Spinal cord (tissue), 9 donors: ENCODE measurements at regions not wholly inside any gene's neighbourhood (a gene's known extent, or its start where the extent isn't known, plus 50 kb on each side); places are given as distances from the start of the nearest gene placed in this dataset.
"Not testable (repeated sequence)": the region's sequence is repeated elsewhere in the genome, so short reads cannot be mapped to it uniquely, and the experiment has no call there.

Experiments
- DNase-seq, 6 donors: peaks; one replicate each; pipeline versions ENCODE4 v3.0.0 to v3.0.0-alpha.2; 2013 to 2015; ENCODE audit warnings: low spot score in 6 of 6, low read depth in 4 of 6
- H3K27ac ChIP-seq: one replicate; pipeline ENCODE4 v1.5.1; 2013; ENCODE audit warnings: low read depth, low read length, control low read depth
- H3K27me3 ChIP-seq: one replicate; pipeline ENCODE4 v1.6.1; 2013; ENCODE audit warnings: low read length; ENCODE audit not compliant: control insufficient read depth, insufficient read depth
- H3K36me3 ChIP-seq: one replicate; pipeline ENCODE4 v1.6.1; 2013; ENCODE audit warnings: low read length; ENCODE audit not compliant: control insufficient read depth, insufficient read depth
- H3K4me1 ChIP-seq: one replicate; pipeline ENCODE4 v1.6.1; 2013; ENCODE audit warnings: low read length; ENCODE audit not compliant: control insufficient read depth, insufficient read depth
- H3K4me3 ChIP-seq: one replicate; pipeline ENCODE4 v1.5.1; 2013; ENCODE audit warnings: low read depth, low read length, control low read depth
- H3K9me3 ChIP-seq: one replicate; pipeline ENCODE4 v1.6.1; 2013; ENCODE audit warnings: low read length; ENCODE audit not compliant: control insufficient read depth, insufficient read depth
- WGBS: methylation state at CpG from one replicate; pipeline ENCODE4 v1.1.5; 2013; ENCODE audit warnings: missing lambda C conversion rate; ENCODE audit not compliant: insufficient coverage; 5-methylcytosine and 5-hydroxymethylcytosine counted together
- donor health status: healthy.

DNA sequence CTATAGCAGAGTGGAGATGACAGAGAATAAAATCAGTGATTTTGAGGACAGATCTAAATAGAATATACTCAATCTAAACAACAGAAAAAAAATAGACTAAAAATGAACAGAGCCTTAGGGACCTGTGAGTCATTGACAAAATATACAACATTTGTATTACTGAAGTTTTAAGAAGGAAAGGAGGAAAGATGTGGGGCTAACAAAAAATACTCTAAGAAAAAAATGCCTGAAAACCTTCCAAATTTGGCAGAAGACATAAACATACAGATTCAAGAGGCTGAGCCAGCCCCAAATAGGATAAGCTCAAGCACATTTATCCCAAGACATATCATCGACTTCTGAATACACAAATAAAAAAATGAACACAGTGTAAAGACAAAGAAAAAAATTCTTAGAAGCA lies 123.6 kb upstream of the INTU start:
- Histone ChIP-seq H3K4me3 (no peak overlapping the region), H3K36me3 (no peaks in the 10 kb centered on the region), H3K4me1 (no peaks in the 10 kb centered on the region), H3K27ac (no peak overlapping the region), H3K9me3 (no peaks in the 10 kb centered on the region), H3K27me3 (no peaks in the 10 kb centered on the region)
- DNase-seq: no peak
- no CpG with 5 or more reads among the region's 1 CpG for WGBS

DNA sequence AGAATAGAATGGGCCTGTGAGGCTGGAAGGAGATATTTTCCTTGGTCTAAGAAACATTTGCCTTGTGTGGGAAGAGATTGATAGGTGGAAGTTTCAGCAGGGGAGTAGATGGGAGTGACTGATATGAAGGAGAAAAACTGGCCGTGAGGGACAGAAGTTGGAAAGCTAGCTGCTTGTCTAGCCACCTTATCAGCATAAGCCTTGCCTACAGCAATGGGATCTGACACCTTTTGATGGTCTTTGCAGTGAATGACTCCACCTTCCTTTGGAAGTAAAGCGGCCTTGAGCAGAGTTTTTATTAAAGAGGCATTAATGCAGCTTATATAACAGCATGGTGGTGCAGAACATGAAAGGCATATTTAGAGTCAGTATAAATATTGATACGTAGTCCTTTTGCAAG lies 120.1 kb upstream of the INTU start:
- not testable (repeated sequence) for H3K4me3 ChIP-seq, H3K9me3 ChIP-seq, H3K4me1 ChIP-seq, H3K27me3 ChIP-seq, H3K36me3 ChIP-seq, DNase-seq, H3K27ac ChIP-seq
- 100% methylated on average over 1 of the region's 3 CpGs for WGBS

DNA sequence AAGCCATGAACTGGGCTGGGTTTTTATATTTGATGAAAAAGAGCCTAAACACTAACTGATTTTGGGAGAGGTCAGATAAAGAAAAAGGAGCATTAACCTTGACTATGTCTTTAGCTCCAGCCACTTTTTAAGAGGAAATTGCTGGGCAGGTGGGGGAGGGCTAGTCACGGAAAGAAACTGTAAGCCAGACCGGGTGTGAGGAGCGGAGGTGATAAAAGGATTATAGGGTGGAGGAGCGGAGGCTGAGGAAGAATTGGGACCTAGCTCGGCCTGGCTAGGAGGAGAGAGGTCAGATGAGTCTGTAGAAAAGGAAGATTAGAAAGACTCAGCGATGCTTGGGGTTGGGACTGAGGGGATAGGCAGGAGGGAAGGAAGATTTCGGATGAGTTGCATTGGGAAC lies 117.5 kb upstream of the INTU start:
- H3K27ac ChIP-seq, H3K27me3 ChIP-seq, DNase-seq, H3K4me1 ChIP-seq, H3K4me3 ChIP-seq, H3K36me3 ChIP-seq, H3K9me3 ChIP-seq: not testable (repeated sequence)
- WGBS: 87% methylated on average over 7 of the region's 7 CpGs

DNA sequence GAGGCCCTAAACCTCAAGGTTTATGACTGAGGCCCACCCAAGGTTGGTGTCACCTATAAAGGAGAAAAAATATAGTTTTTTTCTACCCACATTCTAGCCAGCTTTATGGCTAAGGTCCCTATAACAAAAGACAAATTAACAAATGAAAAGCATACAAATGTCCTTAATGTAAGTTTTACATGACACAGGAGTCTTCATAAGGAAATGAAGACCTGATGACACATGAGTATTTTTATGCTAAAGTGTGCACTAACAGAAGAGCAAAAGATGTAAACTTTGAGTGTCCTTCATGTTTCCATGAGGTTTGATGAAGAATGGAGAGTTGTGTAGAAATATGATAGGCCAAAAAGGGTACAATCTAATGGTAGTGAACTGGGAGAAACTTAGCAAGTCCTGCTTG lies 114.7 kb upstream of the INTU start:
- H3K4me1 ChIP-seq: no peaks in the 10 kb centered on the region
- no peak overlapping the region for H3K4me3 ChIP-seq
- H3K27me3 ChIP-seq: no peaks in the 10 kb centered on the region
- no peak for DNase-seq
- H3K36me3 ChIP-seq: no peaks in the 10 kb centered on the region
- H3K27ac ChIP-seq: no peak overlapping the region
- no peaks in the 10 kb centered on the region for H3K9me3 ChIP-seq

DNA sequence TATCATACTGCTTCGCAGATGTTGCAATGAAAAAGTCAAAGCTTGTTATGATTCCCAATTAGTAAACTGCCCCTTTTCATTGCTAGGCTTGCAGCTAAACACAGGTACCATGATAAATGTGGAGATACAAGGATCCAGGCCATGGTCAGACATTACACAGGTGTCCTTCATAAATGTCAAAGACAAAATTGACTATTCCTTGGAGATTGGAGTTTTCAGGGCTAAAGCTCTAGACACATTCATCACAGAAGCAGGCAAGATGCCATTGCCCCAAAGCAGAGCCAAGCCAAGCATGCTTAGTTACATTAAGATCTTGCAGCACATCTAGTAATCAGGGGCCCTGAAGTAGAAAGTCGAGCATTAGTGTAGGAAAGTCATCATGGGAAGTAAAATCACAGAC lies 111.3 kb upstream of the INTU start:
- Histone ChIP-seq H3K9me3 (no peaks in the 10 kb centered on the region), H3K4me3 (no peak overlapping the region), H3K4me1 (no peaks in the 10 kb centered on the region), H3K27me3 (no peaks in the 10 kb centered on the region), H3K36me3 (no peaks in the 10 kb centered on the region), H3K27ac (no peak overlapping the region)
- no peak for DNase-seq
- 82% methylated on average over 2 of the region's 2 CpGs for WGBS

DNA sequence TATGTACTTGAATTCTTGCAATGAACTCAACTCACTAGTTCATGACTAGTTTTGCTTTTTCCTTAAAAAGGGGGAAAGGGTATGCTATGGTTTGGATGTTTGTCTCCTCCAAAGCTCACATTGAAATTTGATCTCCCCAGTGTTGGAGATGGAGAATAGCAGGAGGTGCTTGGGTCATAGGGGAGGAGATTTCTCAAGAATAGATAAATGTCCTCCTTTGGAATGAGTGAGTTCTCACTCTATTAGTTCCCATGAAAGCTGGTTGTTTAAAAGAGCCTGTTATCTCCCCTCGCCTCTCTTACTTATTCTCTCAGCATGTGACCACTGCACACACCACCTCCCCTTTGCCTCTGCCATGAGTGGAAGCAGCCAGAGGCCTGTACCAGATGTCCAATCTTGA lies 109.4 kb upstream of the INTU start:
- no peak for DNase-seq
- 91% methylated on average over 1 of the region's 1 CpG for WGBS
- H3K4me1 ChIP-seq: no peaks in the 10 kb centered on the region
- H3K36me3 ChIP-seq: no peaks in the 10 kb centered on the region
- no peaks in the 10 kb centered on the region for H3K27me3 ChIP-seq
- no peaks in the 10 kb centered on the region for H3K9me3 ChIP-seq
- no peak overlapping the region for H3K4me3 ChIP-seq
- no peak overlapping the region for H3K27ac ChIP-seq

DNA sequence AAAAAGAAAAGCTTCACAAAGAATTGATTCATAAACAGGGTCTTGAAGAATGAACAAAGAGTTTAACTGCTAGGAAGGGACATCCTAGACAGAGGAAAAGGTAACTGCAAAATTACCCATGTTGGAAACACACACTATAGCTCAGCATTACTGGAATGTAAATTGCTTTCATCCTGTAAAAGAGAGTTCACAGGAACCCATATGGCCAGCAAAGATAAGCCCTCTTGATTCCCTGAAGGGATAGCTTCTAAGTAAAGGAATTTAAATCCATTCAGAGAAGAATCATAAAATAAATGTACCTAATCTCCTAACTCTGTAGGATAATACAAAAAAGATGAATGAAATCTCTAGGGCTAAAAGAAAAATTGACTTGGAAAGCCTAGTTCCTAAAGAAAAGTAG lies 107.1 kb upstream of the INTU start:
- Histone ChIP-seq H3K27ac (no peak overlapping the region), H3K27me3 (no peaks in the 10 kb centered on the region), H3K36me3 (no peaks in the 10 kb centered on the region), H3K4me3 (no peak overlapping the region), H3K9me3 (no peaks in the 10 kb centered on the region), H3K4me1 (no peaks in the 10 kb centered on the region)
- no peak for DNase-seq

DNA sequence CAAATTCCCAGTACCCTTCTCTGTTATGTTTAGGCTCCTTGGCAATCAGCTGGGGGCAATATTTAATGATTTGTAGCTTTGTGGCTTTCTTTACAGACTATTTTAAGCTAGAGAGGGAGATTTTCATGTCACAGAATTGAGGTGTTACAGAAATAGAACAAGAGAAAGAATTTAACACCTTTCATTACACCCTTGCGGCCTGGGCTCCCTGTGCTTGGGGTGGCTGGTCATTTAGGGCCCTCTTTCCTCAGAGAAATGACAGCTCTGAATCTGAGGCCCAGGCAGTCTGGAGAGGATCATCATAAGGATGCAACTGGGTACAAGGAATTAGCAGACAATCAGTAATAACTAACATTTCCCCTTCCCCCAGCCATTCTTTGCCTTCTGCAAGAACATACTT lies 104.5 kb upstream of the INTU start:
- no peaks in the 10 kb centered on the region for H3K9me3 ChIP-seq

DNA sequence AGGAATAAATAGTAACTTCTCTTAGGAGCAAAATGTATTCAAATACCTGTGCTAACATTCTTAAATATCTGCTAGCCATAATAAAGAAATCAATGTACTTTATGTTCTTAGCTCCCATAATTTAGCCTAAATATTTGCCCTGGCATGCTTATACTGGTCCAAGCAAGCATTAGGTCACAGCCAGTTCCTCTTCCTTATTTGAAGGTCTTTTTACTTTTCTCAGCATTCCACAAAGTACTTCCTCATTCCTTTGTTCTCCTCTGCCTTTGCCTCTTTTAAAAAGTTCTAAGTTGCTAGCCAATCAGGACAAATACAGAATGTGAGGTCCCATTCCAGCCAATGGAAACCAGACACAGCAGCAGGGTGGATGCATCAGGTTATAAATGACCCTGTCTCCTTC lies 102.9 kb upstream of the INTU start:
- not testable (repeated sequence) for H3K4me1 ChIP-seq, DNase-seq

More for the DNA sequence above, 104.5 kb upstream of the INTU start:
- Histone ChIP-seq H3K36me3 (no peaks in the 10 kb centered on the region), H3K27ac (no peak overlapping the region), H3K4me1 (no peaks in the 10 kb centered on the region), H3K27me3 (no peaks in the 10 kb centered on the region), H3K4me3 (no peak overlapping the region)
- WGBS: no CpG with 5 or more reads among the region's 1 CpG
- DNase-seq: no peak

DNA sequence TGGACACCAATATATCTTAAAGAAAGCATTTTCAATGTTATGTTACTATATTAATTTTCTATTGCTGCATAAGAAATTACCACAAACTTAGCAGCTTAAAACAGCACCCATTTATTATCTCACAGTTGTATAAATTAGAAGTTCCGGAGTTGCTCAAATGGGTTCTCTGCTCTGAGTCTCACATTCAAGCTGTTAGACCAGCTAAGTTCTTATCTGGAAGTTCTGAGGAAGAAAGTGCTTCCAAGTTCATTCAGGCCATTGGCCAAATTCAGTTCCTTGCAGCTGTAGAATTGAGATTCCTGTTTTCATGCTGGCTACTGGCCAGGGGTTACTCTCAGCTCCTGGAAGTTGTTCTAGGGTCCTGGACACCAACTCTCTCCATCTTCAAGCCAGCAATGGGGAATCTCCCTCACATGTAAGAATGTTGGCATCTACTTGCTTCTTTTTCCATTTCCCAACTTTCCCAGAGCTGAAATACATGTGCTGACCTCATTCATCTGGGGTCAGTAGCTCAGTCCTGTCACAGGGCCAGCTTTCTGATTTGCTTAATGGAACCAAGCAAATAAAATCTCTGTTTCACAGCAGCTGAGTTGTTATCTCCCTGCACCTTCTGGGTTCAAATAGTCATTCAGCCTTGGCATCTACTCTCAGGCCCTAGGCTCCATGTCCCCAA lies 99.6 kb upstream of the INTU start:
- no CpG with 5 or more reads among the region's 1 CpG for WGBS
- H3K4me1 ChIP-seq: no peaks in the 10 kb centered on the region

More for the DNA sequence above, 102.9 kb upstream of the INTU start:
- H3K27ac ChIP-seq, H3K27me3 ChIP-seq, H3K9me3 ChIP-seq, H3K36me3 ChIP-seq, H3K4me3 ChIP-seq: not testable (repeated sequence)

More for the DNA sequence above, 99.6 kb upstream of the INTU start:
- no peaks in the 10 kb centered on the region for H3K36me3 ChIP-seq
- no peak overlapping the region for H3K27ac ChIP-seq
- peak in 2 of 6 donors; percentile 1 to 47 for DNase-seq
- no peak overlapping the region for H3K4me3 ChIP-seq
- no peaks in the 10 kb centered on the region for H3K9me3 ChIP-seq
- H3K27me3 ChIP-seq: no peaks in the 10 kb centered on the region
